ENCODE measurements at regions not wholly inside any gene's neighbourhood (a gene's known extent, or its start where the extent isn't known, plus 50 kb on each side); places are given as distances from the start of the nearest gene placed in this dataset.

- Histone ChIP-seq H3K9me3 (no peaks in the 10 kb centered on the region), H3K36me3 (no peaks in the 10 kb centered on the region), H3K27me3 (no peaks in the 10 kb centered on the region), H3K4me3 (no peak overlapping the region), H3K27ac (no peak overlapping the region), H3K4me1 (no peaks in the 10 kb centered on the region), H3K9ac (ENCODE audit: low read depth in 2 of 2, low read length in 2 of 2) (no peak overlapping the region)
- no peak for TF ChIP-seq CTCF (IDR thresholded peaks at IDR 0.05)
- intact Hi-C loops (cut with DNase I) = no loop called here
- no peak for DNase-seq
Observed at GRCh38 chr15:60215225-60215963, 182.4 kb downstream of the ANXA2 start.

- TF ChIP-seq CTCF (IDR thresholded peaks at IDR 0.05) = no peak
- no peaks in the 10 kb centered on the region for H3K27me3 ChIP-seq
- intact Hi-C loops (cut with DNase I) = no loop called here
Observed at GRCh38 chr15:60217161-60217560, 180.6 kb downstream of the ANXA2 start.

GRCh38 chr15:60218256-60218655 is 179.5 kb downstream of the ANXA2 start:
- no peaks in the 10 kb centered on the region for H3K27me3 ChIP-seq
- H3K27ac ChIP-seq = no peak overlapping the region
- intact Hi-C loops (cut with DNase I) = no loop called here
- no peaks in the 10 kb centered on the region for H3K9me3 ChIP-seq
- no peaks in the 10 kb centered on the region for H3K36me3 ChIP-seq
- no peak overlapping the region for H3K4me3 ChIP-seq
- DNase-seq = no peak
- no peak overlapping the region for H3K9ac ChIP-seq (ENCODE audit: low read depth in 2 of 2, low read length in 2 of 2)
- TF ChIP-seq CTCF (IDR thresholded peaks at IDR 0.05) = no peak
- H3K4me1 ChIP-seq = no peaks in the 10 kb centered on the region

More at GRCh38 chr15:60217161-60217560, 180.6 kb downstream of the ANXA2 start:
- Histone ChIP-seq H3K4me3 (no peak overlapping the region), H3K4me1 (no peaks in the 10 kb centered on the region), H3K9ac (ENCODE audit: low read depth in 2 of 2, low read length in 2 of 2) (no peak overlapping the region), H3K9me3 (no peaks in the 10 kb centered on the region), H3K27ac (no peak overlapping the region), H3K36me3 (no peaks in the 10 kb centered on the region)
- no peak for DNase-seq

GRCh38 chr15:60219866-60220265 is 177.9 kb downstream of the ANXA2 start:
- H3K9me3 ChIP-seq = no peaks in the 10 kb centered on the region
- TF ChIP-seq CTCF (IDR thresholded peaks at IDR 0.05) = no peak
- no peak for DNase-seq
- no peaks in the 10 kb centered on the region for H3K27me3 ChIP-seq
- H3K36me3 ChIP-seq = no peaks in the 10 kb centered on the region
- intact Hi-C loops (cut with DNase I) = no loop called here
- no peaks in the 10 kb centered on the region for H3K4me1 ChIP-seq
- H3K27ac ChIP-seq = no peak overlapping the region
- no peak overlapping the region for H3K9ac ChIP-seq (ENCODE audit: low read depth in 2 of 2, low read length in 2 of 2)
- no peak overlapping the region for H3K4me3 ChIP-seq

- Histone ChIP-seq H3K9ac (ENCODE audit: low read depth in 2 of 2, low read length in 2 of 2) (no peak overlapping the region), H3K4me1 (no peaks in the 10 kb centered on the region), H3K27ac (no peak overlapping the region), H3K36me3 (no peaks in the 10 kb centered on the region), H3K9me3 (no peaks in the 10 kb centered on the region), H3K4me3 (no peak overlapping the region), H3K27me3 (no peaks in the 10 kb centered on the region)
- no peak for DNase-seq
- intact Hi-C loops (cut with DNase I) = no loop called here
- TF ChIP-seq CTCF (IDR thresholded peaks at IDR 0.05) = no peak
Observed at GRCh38 chr15:60221356-60221755, 176.4 kb downstream of the ANXA2 start.

Data from colonic mucosa (tissue), 4 donors.